Kidney (tissue), 13 donors: ENCODE measurements at regions not wholly inside any gene's neighbourhood (a gene's known extent, or its start where the extent isn't known, plus 50 kb on each side); places are given as distances from the start of the nearest gene placed in this dataset.

Experiments
- DNase-seq, 5 donors: peaks; one replicate each; pipeline ENCODE4 v3.0.0-alpha.2; 2013 to 2020
- FAIRE-seq: peaks from 2 replicates; lab custom pipeline; 2012; peaks lifted over from hg19 to GRCh38; lab: Jason Lieb, UNC
- H3K27ac ChIP-seq, 2 donors: one replicate each; pipeline ENCODE4 v1.7.0; 2013; ENCODE audit warnings: low read depth in 2 of 2, low read length in 2 of 2, inconsistent platforms in 1 of 2
- H3K27me3 ChIP-seq: one replicate; pipeline ENCODE4 v1.7.1; 2013; ENCODE audit warnings: low read length, inconsistent platforms; ENCODE audit not compliant: control insufficient read depth, insufficient read depth
- H3K36me3 ChIP-seq, 3 donors: one replicate each; pipeline versions ENCODE4 v1.7.0 to v1.7.1; 2013; ENCODE audit warnings: low read length in 3 of 3, control low read depth in 1 of 3, inconsistent platforms in 1 of 3; ENCODE audit not compliant: insufficient read depth in 3 of 3, control insufficient read depth in 2 of 3
- H3K4me1 ChIP-seq, 3 donors: one replicate each; pipeline versions ENCODE4 v1.7.0 to v1.7.1; 2013; ENCODE audit warnings: low read length in 3 of 3, inconsistent platforms in 1 of 3, low read depth in 1 of 3; ENCODE audit not compliant: control insufficient read depth in 2 of 3, insufficient read depth in 2 of 3
- H3K4me3 ChIP-seq, 3 donors: one replicate each; pipeline versions ENCODE4 v1.7.0 to v1.8.1; 2013; ENCODE audit warnings: low read length in 3 of 3, control low read depth in 1 of 3, inconsistent platforms in 1 of 3
- H3K9ac ChIP-seq, 3 donors: one replicate each; pipeline versions ENCODE4 v1.7.0 to v1.7.1; 2013; ENCODE audit warnings: low read length in 3 of 3, control low read depth in 1 of 3, inconsistent platforms in 1 of 3
- H3K9me3 ChIP-seq, 3 donors: one replicate each; pipeline versions ENCODE4 v1.7.0 to v1.7.1; 2013; ENCODE audit warnings: low read length in 3 of 3, control low read depth in 1 of 3, inconsistent platforms in 1 of 3; ENCODE audit not compliant: control insufficient read depth in 2 of 3, insufficient read depth in 1 of 3
- intact Hi-C: fragments of 100-400 bp; cut with DNase I; formaldehyde crosslinking; loops from one replicate; pipeline ENCODE4 v1.11.1; 2022
- TF ChIP-seq, protein P1 (sequence below): IDR thresholded peaks from 3 replicates; pipeline ENCODE4 v1.5.1; 2012; ENCODE audit warnings: mild to moderate bottlenecking, moderate library complexity, borderline replicate concordance; ENCODE audit not compliant: insufficient read depth; ENCODE audit errors: extremely low read depth
- donor health status: control.
- donor health status: control.
- donor health status: control.
- donor health status: control.
- donor health status: control.
- donor health status: DM: yes; HTN: yes; CAD: no.
- donor health status: Normal renal cell carcinoma (clear cell type).

DNA sequence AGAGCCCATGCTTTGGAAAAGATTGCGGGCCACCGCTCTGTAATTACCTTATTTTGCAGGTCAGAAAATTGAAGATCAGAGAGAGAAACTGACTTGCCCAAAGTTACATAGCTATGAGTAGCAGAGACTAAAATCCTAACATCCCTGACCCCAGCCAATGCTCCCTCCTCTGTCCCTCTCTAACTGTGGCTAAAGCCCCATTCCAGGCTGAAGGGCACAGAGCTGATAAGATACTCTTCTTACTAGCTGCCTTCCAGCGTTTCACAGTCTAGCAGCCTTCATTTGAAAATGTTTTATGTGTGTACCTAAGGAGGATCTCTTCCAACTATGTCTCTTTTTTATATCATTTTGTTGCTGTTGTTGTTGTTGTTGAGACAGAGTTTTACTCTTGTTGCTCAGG is 81.4 kb upstream of the LRATD1 start:
- H3K9me3 ChIP-seq: no peaks in the 10 kb centered on the region
- no peak overlapping the region for H3K27ac ChIP-seq
- FAIRE-seq: no peak
- no peaks in the 10 kb centered on the region for H3K4me1 ChIP-seq
- no peak overlapping the region for H3K4me3 ChIP-seq
- intact Hi-C loops: no loop called here
- no peak overlapping the region for H3K9ac ChIP-seq
- no peaks in the 10 kb centered on the region for H3K36me3 ChIP-seq
- no peak for DNase-seq
- TF ChIP-seq, protein P1, sequence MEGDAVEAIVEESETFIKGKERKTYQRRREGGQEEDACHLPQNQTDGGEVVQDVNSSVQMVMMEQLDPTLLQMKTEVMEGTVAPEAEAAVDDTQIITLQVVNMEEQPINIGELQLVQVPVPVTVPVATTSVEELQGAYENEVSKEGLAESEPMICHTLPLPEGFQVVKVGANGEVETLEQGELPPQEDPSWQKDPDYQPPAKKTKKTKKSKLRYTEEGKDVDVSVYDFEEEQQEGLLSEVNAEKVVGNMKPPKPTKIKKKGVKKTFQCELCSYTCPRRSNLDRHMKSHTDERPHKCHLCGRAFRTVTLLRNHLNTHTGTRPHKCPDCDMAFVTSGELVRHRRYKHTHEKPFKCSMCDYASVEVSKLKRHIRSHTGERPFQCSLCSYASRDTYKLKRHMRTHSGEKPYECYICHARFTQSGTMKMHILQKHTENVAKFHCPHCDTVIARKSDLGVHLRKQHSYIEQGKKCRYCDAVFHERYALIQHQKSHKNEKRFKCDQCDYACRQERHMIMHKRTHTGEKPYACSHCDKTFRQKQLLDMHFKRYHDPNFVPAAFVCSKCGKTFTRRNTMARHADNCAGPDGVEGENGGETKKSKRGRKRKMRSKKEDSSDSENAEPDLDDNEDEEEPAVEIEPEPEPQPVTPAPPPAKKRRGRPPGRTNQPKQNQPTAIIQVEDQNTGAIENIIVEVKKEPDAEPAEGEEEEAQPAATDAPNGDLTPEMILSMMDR: no peak
- no peaks in the 10 kb centered on the region for H3K27me3 ChIP-seq

DNA sequence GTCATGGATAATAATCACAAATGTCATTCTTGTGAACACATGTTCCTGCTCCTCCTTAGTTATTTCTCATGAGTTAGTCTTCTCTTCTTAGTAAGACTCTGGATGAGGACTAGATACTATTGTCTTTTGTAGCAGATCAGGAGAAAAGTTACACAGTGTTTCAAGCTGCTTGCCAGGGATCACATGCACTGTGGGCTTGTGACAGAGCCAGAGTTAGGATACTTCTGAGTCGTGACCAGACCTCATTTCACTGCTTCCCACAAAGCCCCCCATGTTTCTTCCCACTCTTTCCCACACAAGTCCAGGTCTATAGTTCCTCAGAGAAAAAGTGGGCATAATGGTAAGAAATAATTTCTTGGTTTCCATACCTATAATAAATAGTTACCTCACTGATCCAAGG is 80.2 kb upstream of the LRATD1 start:
- Histone ChIP-seq H3K27me3 (no peaks in the 10 kb centered on the region), H3K4me3 (no peak overlapping the region), H3K27ac (no peak overlapping the region), H3K4me1 (no peaks in the 10 kb centered on the region), H3K36me3 (no peaks in the 10 kb centered on the region), H3K9me3 (no peaks in the 10 kb centered on the region), H3K9ac (no peak overlapping the region)
- no peak for DNase-seq
- TF ChIP-seq, protein P1: no peak
- intact Hi-C loops: no loop called here
- no peak for FAIRE-seq

DNA sequence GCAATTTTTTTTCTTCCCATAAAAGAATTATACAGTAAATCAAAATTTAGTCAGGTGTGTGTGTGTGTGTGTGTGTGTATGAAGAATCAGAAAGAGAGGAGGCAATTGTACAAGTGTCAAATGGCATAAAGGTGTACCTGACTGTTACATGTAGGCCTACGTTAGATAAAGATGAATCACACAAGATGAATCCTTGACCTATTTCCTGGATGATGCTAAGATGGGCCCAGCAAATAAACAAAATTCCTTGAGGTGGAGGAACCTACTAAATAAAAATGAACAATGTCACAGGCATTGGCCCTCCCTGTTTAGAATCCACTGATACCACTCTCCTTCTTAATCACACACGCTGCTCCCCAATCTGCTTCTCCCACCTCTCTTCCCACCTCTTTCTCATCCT is 79.7 kb upstream of the LRATD1 start:
- Histone ChIP-seq H3K9me3 (no peaks in the 10 kb centered on the region), H3K36me3 (no peaks in the 10 kb centered on the region), H3K4me3 (no peak overlapping the region), H3K27ac (no peak overlapping the region), H3K9ac (no peak overlapping the region), H3K27me3 (no peaks in the 10 kb centered on the region), H3K4me1 (no peaks in the 10 kb centered on the region)
- no peak for FAIRE-seq
- no peak for DNase-seq
- TF ChIP-seq, protein P1: no peak
- intact Hi-C loops: no loop called here

DNA sequence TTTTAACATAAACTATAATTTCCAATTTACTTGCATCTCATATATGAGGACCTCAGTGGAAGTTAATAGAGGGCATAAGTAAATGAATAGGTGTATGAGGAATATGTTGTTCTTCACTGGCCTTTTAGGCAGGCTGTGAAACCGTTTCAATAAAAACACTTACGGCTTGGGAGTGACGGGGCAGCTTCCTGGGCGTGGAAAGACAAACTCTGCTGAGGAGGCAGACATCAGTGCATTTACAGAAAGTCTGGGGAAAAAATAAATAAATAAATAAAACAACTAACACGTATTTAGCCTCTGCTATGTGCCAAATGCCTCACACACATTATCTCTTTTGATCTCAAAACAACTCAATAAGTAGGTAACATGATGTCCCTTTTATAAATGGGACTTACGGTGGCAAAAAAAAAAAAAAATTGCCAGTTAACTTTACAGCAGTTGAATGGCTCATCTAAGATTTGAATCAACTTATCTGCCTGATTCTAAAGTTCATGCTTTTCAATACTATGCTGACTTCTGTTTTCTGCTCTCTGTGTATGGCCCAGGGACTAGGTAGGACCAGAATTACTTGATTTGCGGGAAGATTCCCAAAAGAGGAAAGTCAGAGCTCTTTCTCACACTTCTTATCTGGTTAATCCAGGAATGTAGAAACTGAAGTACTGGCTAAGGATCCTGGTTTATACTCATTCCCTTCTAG is 77.5 kb upstream of the LRATD1 start:
- no peak overlapping the region for H3K9ac ChIP-seq
- H3K9me3 ChIP-seq: no peaks in the 10 kb centered on the region
- H3K4me3 ChIP-seq: no peak overlapping the region
- DNase-seq (no peak), FAIRE-seq (no peak)
- H3K27ac ChIP-seq: no peak overlapping the region
- no peaks in the 10 kb centered on the region for H3K36me3 ChIP-seq
- TF ChIP-seq, protein P1: no peak
- H3K4me1 ChIP-seq: no peaks in the 10 kb centered on the region
- intact Hi-C loops: no loop called here
- H3K27me3 ChIP-seq: no peaks in the 10 kb centered on the region
